ENCODE measurements at regions not wholly inside any gene's neighbourhood (a gene's known extent, or its start where the extent isn't known, plus 50 kb on each side); places are given as distances from the start of the nearest gene placed in this dataset.
"Not testable (repeated sequence)": the region's sequence is repeated elsewhere in the genome, so short reads cannot be mapped to it uniquely, and the experiment has no call there.

- 47% methylated on average over 5 of the region's 13 CpGs for WGBS (ENCODE audit: insufficient coverage)
- H3K9me3 ChIP-seq (ENCODE audit: control insufficient read depth, insufficient read depth, low read length): peaks cover under 1% of the 10 kb centered on the region
- H3K4me3 ChIP-seq (ENCODE audit: low read depth, low read length): no peak overlapping the region
- H3K36me3 ChIP-seq (ENCODE audit: control insufficient read depth, insufficient read depth, low read length): no peaks in the 10 kb centered on the region
- DNase-seq (ENCODE audit: low read depth in 4 of 6, low spot score in 6 of 6): no peak
- H3K27ac ChIP-seq (ENCODE audit: low read depth, low read length): no peak overlapping the region
- peaks cover under 1% of the 10 kb centered on the region for H3K4me1 ChIP-seq (ENCODE audit: control insufficient read depth, insufficient read depth, low read length)
- no peaks in the 10 kb centered on the region for H3K27me3 ChIP-seq (ENCODE audit: control insufficient read depth, insufficient read depth, low read length)
Measured at GRCh38 chrX:1026263-1027015, 186.0 kb downstream of the CRLF2 start.

- WGBS (ENCODE audit: insufficient coverage): 96% methylated on average over 9 of the region's 11 CpGs
- H3K9me3 ChIP-seq (ENCODE audit: control insufficient read depth, insufficient read depth, low read length): peaks cover 2% of the 10 kb centered on the region
- H3K4me1 ChIP-seq (ENCODE audit: control insufficient read depth, insufficient read depth, low read length): no peaks in the 10 kb centered on the region
- no peak for DNase-seq (ENCODE audit: low read depth in 4 of 6, low spot score in 6 of 6)
- no peak overlapping the region for H3K4me3 ChIP-seq (ENCODE audit: low read depth, low read length)
- no peaks in the 10 kb centered on the region for H3K36me3 ChIP-seq (ENCODE audit: control insufficient read depth, insufficient read depth, low read length)
- H3K27me3 ChIP-seq (ENCODE audit: control insufficient read depth, insufficient read depth, low read length): no peaks in the 10 kb centered on the region
- H3K27ac ChIP-seq (ENCODE audit: low read depth, low read length): no peak overlapping the region
Measured at GRCh38 chrX:1025413-1025812, 187.0 kb downstream of the CRLF2 start.

- peak in 2 of 6 donors; percentile 63 to 81 for DNase-seq (ENCODE audit: low read depth in 4 of 6, low spot score in 6 of 6)
- H3K4me1 ChIP-seq (ENCODE audit: control insufficient read depth, insufficient read depth, low read length): no peaks in the 10 kb centered on the region
- H3K27me3 ChIP-seq (ENCODE audit: control insufficient read depth, insufficient read depth, low read length): no peaks in the 10 kb centered on the region
- H3K36me3 ChIP-seq (ENCODE audit: control insufficient read depth, insufficient read depth, low read length): no peaks in the 10 kb centered on the region
- no peak overlapping the region for H3K27ac ChIP-seq (ENCODE audit: low read depth, low read length)
- H3K4me3 ChIP-seq (ENCODE audit: low read depth, low read length): no peak overlapping the region
- WGBS (ENCODE audit: insufficient coverage): 58% methylated on average over 8 of the region's 12 CpGs
- peaks cover 2% of the 10 kb centered on the region for H3K9me3 ChIP-seq (ENCODE audit: control insufficient read depth, insufficient read depth, low read length)
Measured at GRCh38 chrX:1023676-1024075, 188.8 kb downstream of the CRLF2 start.

GRCh38 chrX:1021314-1021993 lies 191.0 kb downstream of the CRLF2 start:
- not testable (repeated sequence) for H3K4me3 ChIP-seq (ENCODE audit: low read depth, low read length); H3K27me3 ChIP-seq (ENCODE audit: control insufficient read depth, insufficient read depth, low read length); DNase-seq (ENCODE audit: low read depth in 4 of 6, low spot score in 6 of 6); H3K27ac ChIP-seq (ENCODE audit: low read depth, low read length); H3K9me3 ChIP-seq (ENCODE audit: control insufficient read depth, insufficient read depth, low read length); H3K36me3 ChIP-seq (ENCODE audit: control insufficient read depth, insufficient read depth, low read length); H3K4me1 ChIP-seq (ENCODE audit: control insufficient read depth, insufficient read depth, low read length)
- 95% methylated on average over 6 of the region's 9 CpGs for WGBS (ENCODE audit: insufficient coverage)

GRCh38 chrX:1020634-1021166 lies 191.7 kb downstream of the CRLF2 start:
- Histone ChIP-seq H3K36me3 (ENCODE audit: control insufficient read depth, insufficient read depth, low read length) (no peaks in the 10 kb centered on the region), H3K4me3 (ENCODE audit: low read depth, low read length) (no peak overlapping the region), H3K9me3 (ENCODE audit: control insufficient read depth, insufficient read depth, low read length) (peaks cover 2% of the 10 kb centered on the region), H3K27ac (ENCODE audit: low read depth, low read length) (no peak overlapping the region), H3K4me1 (ENCODE audit: control insufficient read depth, insufficient read depth, low read length) (no peaks in the 10 kb centered on the region), H3K27me3 (ENCODE audit: control insufficient read depth, insufficient read depth, low read length) (no peaks in the 10 kb centered on the region)
- WGBS (ENCODE audit: insufficient coverage): 92% methylated on average over 2 of the region's 3 CpGs
- DNase-seq (ENCODE audit: low read depth in 4 of 6, low spot score in 6 of 6): no peak

- not testable (repeated sequence) for H3K36me3 ChIP-seq (ENCODE audit: control insufficient read depth, insufficient read depth, low read length); H3K9me3 ChIP-seq (ENCODE audit: control insufficient read depth, insufficient read depth, low read length); H3K27me3 ChIP-seq (ENCODE audit: control insufficient read depth, insufficient read depth, low read length); H3K27ac ChIP-seq (ENCODE audit: low read depth, low read length); H3K4me3 ChIP-seq (ENCODE audit: low read depth, low read length); DNase-seq (ENCODE audit: low read depth in 4 of 6, low spot score in 6 of 6); H3K4me1 ChIP-seq (ENCODE audit: control insufficient read depth, insufficient read depth, low read length)
- 92% methylated on average over 10 of the region's 15 CpGs for WGBS (ENCODE audit: insufficient coverage)
Measured at GRCh38 chrX:1016926-1017325, 195.5 kb downstream of the CRLF2 start.

GRCh38 chrX:1016281-1016680 lies 196.2 kb downstream of the CRLF2 start:
- H3K36me3 ChIP-seq (ENCODE audit: control insufficient read depth, insufficient read depth, low read length); H3K27ac ChIP-seq (ENCODE audit: low read depth, low read length); DNase-seq (ENCODE audit: low read depth in 4 of 6, low spot score in 6 of 6); H3K4me3 ChIP-seq (ENCODE audit: low read depth, low read length); H3K4me1 ChIP-seq (ENCODE audit: control insufficient read depth, insufficient read depth, low read length); H3K9me3 ChIP-seq (ENCODE audit: control insufficient read depth, insufficient read depth, low read length); H3K27me3 ChIP-seq (ENCODE audit: control insufficient read depth, insufficient read depth, low read length): not testable (repeated sequence)
- WGBS (ENCODE audit: insufficient coverage): over 99% methylated on average over 8 of the region's 11 CpGs

- Histone ChIP-seq H3K4me1 (ENCODE audit: control insufficient read depth, insufficient read depth, low read length) (no peaks in the 10 kb centered on the region), H3K27me3 (ENCODE audit: control insufficient read depth, insufficient read depth, low read length) (no peaks in the 10 kb centered on the region), H3K36me3 (ENCODE audit: control insufficient read depth, insufficient read depth, low read length) (no peaks in the 10 kb centered on the region), H3K9me3 (ENCODE audit: control insufficient read depth, insufficient read depth, low read length) (no peaks in the 10 kb centered on the region), H3K27ac (ENCODE audit: low read depth, low read length) (no peak overlapping the region), H3K4me3 (ENCODE audit: low read depth, low read length) (no peak overlapping the region)
- WGBS (ENCODE audit: insufficient coverage): 87% methylated on average over 14 of the region's 16 CpGs
- DNase-seq (ENCODE audit: low read depth in 4 of 6, low spot score in 6 of 6): no peak
Measured at GRCh38 chrX:1012678-1013300, 199.7 kb downstream of the CRLF2 start.

GRCh38 chrX:1011691-1012283 lies 200.7 kb downstream of the CRLF2 start:
- no peak for DNase-seq (ENCODE audit: low read depth in 4 of 6, low spot score in 6 of 6)
- no peaks in the 10 kb centered on the region for H3K27me3 ChIP-seq (ENCODE audit: control insufficient read depth, insufficient read depth, low read length)
- H3K4me3 ChIP-seq (ENCODE audit: low read depth, low read length): no peak overlapping the region
- WGBS (ENCODE audit: insufficient coverage): no CpG with 5 or more reads among the region's 12 CpGs
- H3K9me3 ChIP-seq (ENCODE audit: control insufficient read depth, insufficient read depth, low read length): no peaks in the 10 kb centered on the region
- H3K4me1 ChIP-seq (ENCODE audit: control insufficient read depth, insufficient read depth, low read length): no peaks in the 10 kb centered on the region
- H3K27ac ChIP-seq (ENCODE audit: low read depth, low read length): no peak overlapping the region
- no peaks in the 10 kb centered on the region for H3K36me3 ChIP-seq (ENCODE audit: control insufficient read depth, insufficient read depth, low read length)
